GM13977 (cell line): ENCODE measurements at regions not wholly inside any gene's neighbourhood (a gene's known extent, or its start where the extent isn't known, plus 50 kb on each side); places are given as distances from the start of the nearest gene placed in this dataset.

ENCODE experiments used
- DNase-seq: peaks from one replicate; pipeline ENCODE4 v3.0.0; 2012; ENCODE audit warnings: low spot score
- CTCF ChIP-seq: IDR thresholded peaks from 2 replicates; pipeline ENCODE4 v1.5.1; 2012; ENCODE audit warnings: mild to moderate bottlenecking, control low read depth; ENCODE audit not compliant: insufficient read depth; ENCODE audit errors: extremely low read depth, missing control alignments
- in situ Hi-C: fragments of 300-500 bp; cut with MboI; formaldehyde crosslinking; loops from one replicate; pipeline ENCODE4 v1.12.0; 2022; ENCODE audit warnings: low sequenced_read_pairs, low pct_unique_long_range_greater_than_20kb, mixed read lengths, inconsistent platforms; ENCODE audit not compliant: unreplicated experiment

- DNase-seq, result no peak
- in situ Hi-C loops, result no loop called here
- no peak for TF ChIP-seq CTCF
Observed at GRCh38 chr3:117556646-117557407, 847.2 kb downstream of the TUSC7 start.

GRCh38 chr3:117557464-117558090 is 848.0 kb downstream of the TUSC7 start:
- no peak for DNase-seq
- in situ Hi-C loops, result no loop called here
- no peak for TF ChIP-seq CTCF

GRCh38 chr3:117558681-117559080 is 849.1 kb downstream of the TUSC7 start:
- DNase-seq, result no peak
- in situ Hi-C loops, result no loop called here

GRCh38 chr3:117562000-117562399 is 852.4 kb downstream of the TUSC7 start:
- TF ChIP-seq CTCF, result no peak
- DNase-seq, result no peak
- in situ Hi-C loops, result no loop called here

More at GRCh38 chr3:117558681-117559080, 849.1 kb downstream of the TUSC7 start:
- TF ChIP-seq CTCF, result no peak

- in situ Hi-C loops, result no loop called here
- no peak for TF ChIP-seq CTCF
- DNase-seq, result no peak
Observed at GRCh38 chr3:117563063-117563462, 853.5 kb downstream of the TUSC7 start.

- in situ Hi-C loops, result no loop called here
- no peak for DNase-seq
- no peak for TF ChIP-seq CTCF
Observed at GRCh38 chr3:117565777-117566176, 856.2 kb downstream of the TUSC7 start.
